GM18951 (cell line): ENCODE measurements at regions not wholly inside any gene's neighbourhood (a gene's known extent, or its start where the extent isn't known, plus 50 kb on each side); places are given as distances from the start of the nearest gene placed in this dataset.
"Not testable (repeated sequence)": the region's sequence is repeated elsewhere in the genome, so short reads cannot be mapped to it uniquely, and the experiment has no call there.

Source experiments
- POLR2A ChIP-seq: IDR thresholded peaks from 4 replicates; pipeline ENCODE4 v1.6.1; 2011; ENCODE audit warnings: mild to moderate bottlenecking; ENCODE audit not compliant: insufficient read length, insufficient read depth; ENCODE audit errors: extremely low read depth
- in situ Hi-C: fragments of 300-500 bp; cut with MboI; formaldehyde crosslinking; loops from one replicate; pipeline ENCODE4 v1.12.0; 2022; ENCODE audit warnings: low sequenced_read_pairs, mixed read lengths, inconsistent platforms; ENCODE audit not compliant: unreplicated experiment

DNA sequence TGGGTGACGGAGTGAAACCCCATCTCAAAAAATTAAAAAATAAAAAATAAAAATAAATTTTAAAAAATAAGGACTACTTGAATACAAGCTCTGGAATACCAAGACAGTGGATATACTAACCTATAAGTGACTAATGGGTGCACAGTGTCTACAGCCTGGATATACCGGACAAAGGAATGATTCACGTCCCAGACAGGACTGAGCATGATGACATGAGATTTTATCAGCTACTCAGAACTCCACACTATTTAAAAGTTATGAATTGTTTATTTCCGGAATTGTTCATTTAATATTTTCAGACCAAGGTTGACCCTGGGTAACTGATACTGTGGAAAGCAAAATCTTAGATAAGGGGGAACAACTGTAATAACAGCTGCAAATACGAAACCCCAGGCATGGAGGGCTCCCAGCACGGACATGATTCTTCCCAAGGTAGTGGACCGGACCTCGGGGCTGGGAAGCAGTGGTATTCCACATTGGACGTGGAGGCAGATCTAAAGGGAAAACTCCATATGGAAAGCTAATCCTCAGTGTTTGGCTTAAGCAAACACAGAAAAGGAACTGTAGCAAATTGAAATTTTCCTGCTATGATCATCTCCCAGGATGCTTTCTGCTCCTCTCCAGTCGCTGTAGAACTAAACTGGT lies 102.6 kb upstream of the TSHZ3 start:
- TF ChIP-seq POLR2A: no peak
- in situ Hi-C loops: no loop called here

DNA sequence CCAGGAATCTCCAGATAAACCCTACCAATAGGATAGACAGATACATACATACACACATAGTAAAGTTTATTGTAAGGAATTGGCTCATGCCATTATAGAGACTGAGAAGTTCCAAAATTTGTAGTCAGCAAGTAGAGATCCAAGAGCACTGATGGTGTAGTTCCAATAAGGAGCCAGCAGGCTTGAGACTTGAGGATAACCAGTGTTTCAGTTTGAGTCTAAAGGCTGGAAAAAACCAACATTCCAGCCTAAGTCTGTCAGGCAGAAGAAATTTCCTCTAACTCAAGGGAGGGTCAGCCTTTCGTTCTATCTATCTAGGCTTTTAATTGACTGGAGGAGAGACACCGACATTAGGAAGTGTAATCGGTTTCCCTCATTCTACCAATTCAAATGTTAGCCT lies 110.2 kb upstream of the TSHZ3 start:
- TF ChIP-seq POLR2A: no peak
- in situ Hi-C loops: no loop called here

DNA sequence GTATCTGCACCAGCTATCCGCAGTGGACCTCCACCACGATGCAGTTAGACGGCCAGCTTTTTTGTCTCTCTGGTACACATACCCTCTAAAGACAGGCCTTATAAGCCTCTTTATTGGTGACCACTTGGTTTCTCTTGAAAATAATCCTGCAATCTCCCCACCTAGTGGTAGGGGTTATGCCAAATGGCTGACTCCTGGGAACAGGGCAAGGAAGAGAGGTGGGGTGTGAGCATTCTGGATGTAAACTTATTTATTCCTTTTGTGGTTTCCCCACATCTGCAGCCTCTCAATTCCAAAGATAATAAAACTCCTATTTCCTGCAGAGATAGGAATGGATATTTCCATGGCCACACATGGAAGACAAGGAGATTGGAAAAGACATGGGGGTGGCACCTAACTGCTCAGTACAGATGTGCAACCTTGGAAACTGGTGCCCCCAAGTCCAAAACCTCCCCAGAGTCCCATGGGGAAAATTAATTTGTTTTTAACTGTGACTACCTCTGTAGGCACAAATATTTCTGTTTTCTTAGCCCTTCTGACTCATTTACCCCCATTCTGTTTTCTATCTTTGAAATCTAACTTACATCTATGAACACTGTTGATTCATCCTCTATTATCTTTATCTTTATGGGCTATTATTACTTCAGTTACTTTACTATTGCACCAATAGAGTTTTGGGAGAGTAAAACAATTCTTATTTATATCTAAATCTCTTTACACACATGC lies 112.7 kb upstream of the TSHZ3 start:
- TF ChIP-seq POLR2A: no peak
- in situ Hi-C loops: no loop called here

DNA sequence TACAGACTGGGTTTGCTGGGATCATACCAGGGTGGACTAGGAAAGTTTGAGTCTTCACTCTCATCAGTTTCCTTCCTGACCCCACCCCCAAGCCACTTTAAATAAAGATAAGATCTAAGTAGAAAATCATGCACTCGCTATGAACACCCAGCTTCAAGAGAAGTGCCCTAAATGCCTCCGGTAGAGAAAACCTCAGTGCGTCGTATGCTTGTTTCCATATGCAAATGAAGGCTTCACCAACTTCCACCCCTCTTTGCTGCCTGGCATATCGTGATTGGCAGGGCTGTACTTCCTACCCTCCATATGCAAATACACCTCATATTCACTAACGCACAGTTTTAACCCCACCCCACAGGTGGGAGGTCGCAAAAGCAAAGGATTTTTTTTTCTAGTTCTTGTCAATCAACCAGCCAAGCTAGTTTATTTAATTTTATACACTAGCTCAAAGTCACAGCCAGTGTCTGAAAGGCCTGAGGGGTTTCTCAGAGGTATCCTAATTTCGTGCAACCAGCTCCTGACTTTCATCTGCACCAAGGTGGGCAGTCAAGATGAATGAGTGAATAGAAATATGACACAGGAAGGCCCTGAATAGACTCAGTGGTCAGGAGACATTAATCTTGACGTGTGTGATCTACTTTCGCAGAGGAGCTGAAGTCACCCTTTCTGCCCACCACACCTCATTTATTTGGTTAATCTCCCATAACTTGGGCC lies 121.1 kb upstream of the TSHZ3 start:
- in situ Hi-C loops: no loop called here
- TF ChIP-seq POLR2A: no peak

DNA sequence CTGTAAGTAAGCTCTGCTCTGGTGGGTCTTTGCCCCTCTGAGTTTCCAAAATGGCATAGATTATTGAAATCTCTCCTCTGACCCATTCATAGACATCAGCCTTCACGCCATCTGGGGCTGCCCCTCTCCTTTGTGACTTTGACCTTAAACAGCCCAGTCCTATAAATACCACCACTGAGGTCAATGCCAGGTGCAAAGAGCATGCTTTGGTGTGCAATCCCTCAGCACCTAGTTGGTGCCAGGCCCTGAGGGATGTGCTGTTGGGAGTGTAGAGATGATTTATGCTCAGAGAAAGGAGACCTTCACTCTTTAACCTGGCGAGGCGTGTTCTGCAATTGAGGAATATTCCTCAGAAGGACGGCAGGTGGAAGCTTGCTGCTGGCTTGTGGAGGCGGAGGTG lies 121.7 kb upstream of the TSHZ3 start:
- in situ Hi-C loops: no loop called here
- TF ChIP-seq POLR2A: no peak

DNA sequence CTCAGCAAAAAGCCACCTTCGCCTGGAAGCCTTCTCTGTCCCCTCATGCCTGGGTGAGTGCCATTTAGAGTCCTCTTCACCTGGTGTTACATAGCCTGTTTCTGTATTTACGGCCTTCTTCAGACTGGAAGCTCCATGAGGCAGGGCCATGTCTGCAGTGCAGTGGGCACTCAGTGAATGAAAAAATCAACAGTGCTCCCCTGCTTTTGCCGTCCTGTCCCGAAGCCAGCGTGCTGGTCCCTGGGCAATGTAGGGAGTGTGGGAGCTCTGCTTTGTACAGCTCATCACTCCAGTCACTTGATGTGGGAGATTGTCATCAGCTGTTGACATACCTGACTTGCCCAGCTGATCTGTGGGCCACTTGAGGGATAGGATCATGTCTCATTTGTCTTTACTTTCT lies 129.0 kb upstream of the TSHZ3 start:
- in situ Hi-C loops: no loop called here
- no peak for TF ChIP-seq POLR2A

DNA sequence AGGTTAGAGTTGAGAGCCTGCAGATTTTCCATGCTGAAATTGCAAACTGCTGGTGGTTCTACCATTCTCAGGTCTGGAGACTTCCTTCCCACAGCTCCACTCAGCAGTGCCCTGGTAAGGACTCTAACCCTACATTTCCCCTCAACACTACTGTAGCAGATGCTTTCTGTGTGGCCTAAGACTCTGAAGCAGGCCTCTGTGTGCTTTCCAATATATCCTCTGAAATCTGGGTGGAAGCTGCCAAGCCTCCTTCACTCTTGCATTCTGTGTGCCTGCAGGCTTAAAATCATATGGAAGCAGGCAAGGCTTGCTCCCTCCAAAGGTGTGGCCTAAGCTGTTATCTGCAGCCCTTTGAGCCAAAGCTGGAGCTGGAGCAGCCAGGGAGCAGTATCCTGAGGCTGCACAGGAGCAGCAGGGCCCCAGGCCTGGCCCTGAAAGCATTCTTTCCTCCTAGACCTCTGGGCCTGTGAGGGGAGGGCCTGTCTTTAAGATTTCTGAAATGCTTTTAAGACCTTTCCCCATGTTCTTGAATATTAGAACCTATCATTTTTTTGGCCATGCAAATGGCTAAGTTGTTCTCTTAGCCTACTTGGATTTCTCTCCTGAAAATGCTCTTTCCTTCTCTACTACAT lies 134.1 kb upstream of the TSHZ3 start:
- TF ChIP-seq POLR2A: no peak
- in situ Hi-C loops: no loop called here

DNA sequence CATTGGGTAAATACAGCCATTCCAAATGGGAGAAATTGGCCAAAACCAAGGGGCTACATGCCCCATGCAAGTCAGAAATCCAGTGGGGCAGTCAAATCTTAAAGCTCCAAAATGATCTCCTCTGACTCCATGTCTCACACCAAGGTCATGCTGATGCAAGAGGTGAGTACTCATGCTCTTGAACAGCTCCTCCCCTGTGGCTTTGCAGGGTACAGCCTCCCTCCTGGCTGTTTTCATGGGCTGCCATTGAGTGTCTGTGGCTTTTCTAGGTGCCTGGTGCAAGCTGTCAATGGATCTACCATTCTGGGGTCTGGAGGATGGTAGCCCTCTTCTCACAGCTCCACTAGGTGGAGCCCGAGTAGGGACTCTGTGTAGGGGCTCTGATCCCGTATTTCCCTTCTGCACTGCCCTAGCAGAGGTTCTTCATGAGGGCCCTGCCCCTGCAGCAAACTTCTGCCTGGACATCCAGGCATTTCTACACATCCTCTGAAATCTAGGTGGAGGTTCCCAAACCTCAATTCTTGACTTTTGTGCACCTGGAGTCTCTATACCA lies 135.7 kb upstream of the TSHZ3 start:
- in situ Hi-C loops: not testable (repeated sequence)

DNA sequence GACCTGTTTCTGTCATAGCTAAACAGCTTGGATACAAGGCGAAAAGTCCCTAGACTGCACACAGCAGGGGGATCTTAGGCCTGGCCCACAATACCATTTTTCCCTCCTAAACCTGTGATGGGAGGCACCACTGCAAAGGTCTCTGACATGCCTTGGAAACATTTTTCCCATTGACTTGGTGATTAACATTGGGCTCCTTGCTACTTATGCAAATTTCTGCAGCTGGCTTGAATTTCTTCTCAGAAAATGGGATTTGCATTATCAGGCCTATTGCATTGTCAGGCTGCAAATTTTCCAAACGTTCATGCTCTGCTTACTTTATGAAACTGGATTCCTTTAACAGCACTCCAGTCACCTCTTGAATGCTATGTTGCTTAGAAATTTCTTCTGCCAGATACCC lies 136.2 kb upstream of the TSHZ3 start:
- TF ChIP-seq POLR2A: no peak
- in situ Hi-C loops: no loop called here

DNA sequence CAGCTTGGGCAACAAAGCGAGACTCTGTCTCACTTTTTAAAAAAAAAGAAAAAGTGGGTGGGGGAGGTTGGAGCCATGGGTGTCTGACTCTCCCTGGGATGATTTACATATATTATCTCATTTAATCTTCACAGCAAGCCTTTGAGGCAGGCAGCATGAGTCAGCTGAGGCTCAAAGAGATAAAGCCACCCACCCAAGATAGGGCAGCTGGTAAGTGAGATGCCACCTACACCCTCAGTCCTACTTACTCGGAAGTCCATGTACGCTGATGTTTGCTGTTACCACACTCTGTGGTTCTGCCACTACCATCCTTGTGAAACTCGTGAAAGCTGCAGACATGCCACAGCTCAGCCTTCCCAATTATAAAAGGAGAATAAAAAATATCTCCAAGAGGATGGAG lies 142.0 kb upstream of the TSHZ3 start:
- in situ Hi-C loops: no loop called here

DNA sequence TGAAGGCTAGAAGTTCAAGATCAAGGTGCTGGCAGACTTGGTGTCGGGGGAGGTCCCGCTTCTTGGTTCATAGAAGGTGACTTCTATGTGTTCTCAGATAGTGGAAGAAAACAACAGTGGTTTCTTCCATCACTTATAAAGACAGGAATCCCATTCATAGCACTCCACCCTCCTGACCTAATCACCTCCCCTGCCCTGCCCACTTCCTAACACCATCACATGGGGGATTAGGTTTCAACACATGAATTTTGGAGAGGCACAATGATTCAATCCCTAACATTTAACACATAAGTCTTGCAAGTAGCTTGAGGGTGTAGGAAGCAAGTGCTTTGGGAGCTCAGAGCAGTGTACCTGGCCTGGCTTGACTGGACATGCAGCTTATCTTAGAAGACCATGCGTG lies 142.8 kb upstream of the TSHZ3 start:
- in situ Hi-C loops: no loop called here
- no peak for TF ChIP-seq POLR2A

More for the DNA sequence above, 142.0 kb upstream of the TSHZ3 start:
- no peak for TF ChIP-seq POLR2A

DNA sequence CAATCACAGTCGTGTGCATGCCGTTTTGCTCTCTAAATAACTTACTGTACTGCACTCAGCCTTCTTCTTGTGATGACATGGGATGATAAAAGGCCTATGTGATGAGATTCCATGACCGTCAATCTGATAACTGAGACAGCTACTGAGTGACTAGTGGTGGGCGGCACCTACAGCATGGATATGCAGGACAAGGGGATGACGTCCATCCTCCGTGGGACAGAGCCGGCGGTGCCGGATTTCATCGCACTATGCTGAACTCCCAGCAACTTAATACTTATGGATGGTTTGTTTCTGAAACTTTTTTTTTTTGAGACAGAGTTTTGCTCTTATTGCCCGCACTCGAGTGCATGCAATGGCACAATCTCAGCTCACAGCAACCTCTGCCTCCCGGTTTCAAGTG lies 146.8 kb upstream of the TSHZ3 start:
- no peak for TF ChIP-seq POLR2A
- in situ Hi-C loops: no loop called here

DNA sequence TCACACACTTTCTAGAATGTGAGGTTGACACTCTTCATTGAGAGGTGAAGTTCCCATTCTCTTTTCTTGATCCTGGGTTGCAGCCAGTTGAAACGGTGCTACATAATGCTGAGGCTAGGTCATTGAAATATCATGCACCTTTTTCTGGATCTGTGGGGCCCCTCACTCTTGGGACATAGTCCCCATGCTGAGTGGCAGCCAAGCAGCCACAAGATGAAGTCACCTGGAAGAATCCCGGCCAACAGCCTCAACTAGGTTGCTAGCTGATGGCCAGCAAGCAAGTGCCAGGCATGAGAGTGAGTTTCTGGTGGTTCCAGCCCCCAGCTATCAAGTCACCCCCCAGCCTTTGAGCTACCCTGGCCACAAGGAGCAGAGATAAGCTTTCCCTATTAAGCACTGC lies 148.5 kb upstream of the TSHZ3 start:
- in situ Hi-C loops: no loop called here
- no peak for TF ChIP-seq POLR2A
